Thyroid gland (tissue), 4 donors: ENCODE measurements at regions not wholly inside any gene's neighbourhood (a gene's known extent, or its start where the extent isn't known, plus 50 kb on each side); places are given as distances from the start of the nearest gene placed in this dataset.
A peak's percentile ranks its signal among the peaks of the same experiment; 100 is the strongest.

Experiments
- DNase-seq, 2 donors: peaks; one replicate each; pipeline ENCODE4 v3.0.0-alpha.2; 2019
- H3K27ac ChIP-seq, 3 donors: fragments of 200-600 bp; sonication (generic); 1 replicate in 2 of 3; 2 replicates in 1 of 3; pipeline ENCODE4 v1.5.1; 2016 to 2019; ENCODE audit warnings: mild to moderate bottlenecking in 1 of 3, moderate library complexity in 1 of 3
- H3K27me3 ChIP-seq: fragments of 200-600 bp; sonication (generic); one replicate; pipeline ENCODE4 v1.5.1; 2019
- H3K36me3 ChIP-seq, 2 donors: fragments of 200-600 bp; sonication (generic); one replicate each; pipeline ENCODE4 v1.5.1; 2016 to 2019
- H3K4me1 ChIP-seq, 2 donors: fragments of 200-600 bp; sonication (generic); one replicate each; pipeline ENCODE4 v1.5.1; 2017 to 2019
- H3K4me3 ChIP-seq, 3 donors: fragments of 200-600 bp; sonication (generic); replicated peaks in 1 of 3; 1 replicate in 2 of 3; 2 replicates in 1 of 3; pipeline ENCODE4 v1.5.1; 2016; ENCODE audit warnings: mild to moderate bottlenecking in 1 of 3
- H3K9me3 ChIP-seq: fragments of 200-600 bp; sonication (generic); one replicate; pipeline ENCODE4 v1.5.1; 2017
- POLR2A ChIP-seq, 2 donors: fragments of 450-650 bp; IDR thresholded peaks; one replicate each; pipeline ENCODE4 v1.6.1; 2017; ENCODE audit warnings: antibody characterized with exemption in 2 of 2, mild to moderate bottlenecking in 2 of 2, moderate library complexity in 1 of 2
- WGBS, 2 donors: methylation state at CpG; one replicate each; pipeline ENCODE4 v1.1.5; 2017; 5-methylcytosine and 5-hydroxymethylcytosine counted together
- intact Hi-C: fragments of 100-400 bp; cut with DNase I; formaldehyde crosslinking; loops from one replicate; pipeline ENCODE4 v1.15.1; 2023
- TF ChIP-seq, protein P1 (sequence below), 6 experiments: fragments of 200-600 bp in 3 of 6; fragments of 450-650 bp in 3 of 6; sonication (generic) in 3 of 6; IDR thresholded peaks; one replicate each; pipeline ENCODE4 v1.5.1; 2016 to 2019; ENCODE audit warnings: antibody characterized with exemption in 6 of 6, mild to moderate bottlenecking in 2 of 6, inconsistent platforms in 1 of 6, moderate library complexity in 1 of 6

GRCh38 chr2:58428096-58429013 lies 187.2 kb upstream of the FANCL start:
- peak overlapping the region in 2 of 3 donors; percentile 16 to 24 for H3K4me3 ChIP-seq
- no peaks in the 10 kb centered on the region for H3K9me3 ChIP-seq
- no peak overlapping the region for H3K27ac ChIP-seq
- peak; percentile 25 to 38 for DNase-seq
- WGBS, 2 donors = 1 to 2% methylated on average over 41 of the region's 76 CpGs
- peaks cover 5 to 7% of the 10 kb centered on the region in 2 donors for H3K4me1 ChIP-seq
- no peaks in the 10 kb centered on the region for H3K27me3 ChIP-seq
- H3K36me3 ChIP-seq = no peaks in the 10 kb centered on the region
- intact Hi-C loops = no loop called here
- TF ChIP-seq, protein P1, sequence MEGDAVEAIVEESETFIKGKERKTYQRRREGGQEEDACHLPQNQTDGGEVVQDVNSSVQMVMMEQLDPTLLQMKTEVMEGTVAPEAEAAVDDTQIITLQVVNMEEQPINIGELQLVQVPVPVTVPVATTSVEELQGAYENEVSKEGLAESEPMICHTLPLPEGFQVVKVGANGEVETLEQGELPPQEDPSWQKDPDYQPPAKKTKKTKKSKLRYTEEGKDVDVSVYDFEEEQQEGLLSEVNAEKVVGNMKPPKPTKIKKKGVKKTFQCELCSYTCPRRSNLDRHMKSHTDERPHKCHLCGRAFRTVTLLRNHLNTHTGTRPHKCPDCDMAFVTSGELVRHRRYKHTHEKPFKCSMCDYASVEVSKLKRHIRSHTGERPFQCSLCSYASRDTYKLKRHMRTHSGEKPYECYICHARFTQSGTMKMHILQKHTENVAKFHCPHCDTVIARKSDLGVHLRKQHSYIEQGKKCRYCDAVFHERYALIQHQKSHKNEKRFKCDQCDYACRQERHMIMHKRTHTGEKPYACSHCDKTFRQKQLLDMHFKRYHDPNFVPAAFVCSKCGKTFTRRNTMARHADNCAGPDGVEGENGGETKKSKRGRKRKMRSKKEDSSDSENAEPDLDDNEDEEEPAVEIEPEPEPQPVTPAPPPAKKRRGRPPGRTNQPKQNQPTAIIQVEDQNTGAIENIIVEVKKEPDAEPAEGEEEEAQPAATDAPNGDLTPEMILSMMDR (IDR thresholded peaks at IDR 0.05) = no peak
- TF ChIP-seq POLR2A (IDR thresholded peaks at IDR 0.05) = no peak

DNA sequence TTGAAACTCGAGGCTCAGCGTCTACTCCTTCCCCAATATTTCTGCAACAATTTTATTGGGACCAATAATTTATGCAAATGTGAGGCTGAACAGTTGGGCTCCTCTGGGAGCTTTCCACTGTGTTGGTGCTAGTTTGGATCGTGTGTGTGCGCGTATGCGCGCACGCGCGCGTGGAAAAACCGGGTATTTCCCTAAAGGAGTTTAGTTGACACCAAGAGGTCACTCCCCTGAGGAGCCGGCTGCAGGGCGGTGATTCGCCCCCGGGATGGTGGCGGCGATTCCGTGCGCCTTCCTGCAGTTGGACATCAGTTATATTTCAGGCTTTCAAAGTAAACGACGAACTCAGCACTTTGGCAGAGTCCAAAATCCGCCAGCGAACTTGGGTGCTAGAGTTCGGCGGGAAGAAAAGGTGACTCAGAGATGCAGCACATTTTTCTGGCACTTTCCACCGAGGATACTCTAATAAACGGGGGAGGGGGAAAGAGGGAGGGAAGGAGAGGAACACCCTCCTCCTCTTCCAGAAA lies 186.5 kb upstream of the FANCL start:
- WGBS, 2 donors = 0 to 1% methylated on average over 28 of the region's 28 CpGs
- peak; percentile 49 to 53 for DNase-seq
- Histone ChIP-seq H3K4me1 (peaks cover 5 to 7% of the 10 kb centered on the region in 2 donors), H3K36me3 (no peaks in the 10 kb centered on the region), H3K9me3 (no peaks in the 10 kb centered on the region), H3K4me3 (peak overlapping the region in 2 of 3 donors; percentile 16 to 24), H3K27me3 (no peaks in the 10 kb centered on the region), H3K27ac (no peak overlapping the region)
- TF ChIP-seq POLR2A (IDR thresholded peaks at IDR 0.05) = no peak
- TF ChIP-seq, protein P1 (IDR thresholded peaks at IDR 0.05) = no peak
- intact Hi-C loops = no loop called here

- Histone ChIP-seq H3K27ac (no peak overlapping the region), H3K27me3 (no peaks in the 10 kb centered on the region), H3K9me3 (no peaks in the 10 kb centered on the region), H3K4me1 (peaks cover 5 to 7% of the 10 kb centered on the region in 2 donors), H3K4me3 (no peak overlapping the region), H3K36me3 (no peaks in the 10 kb centered on the region)
- TF ChIP-seq, protein P1 (IDR thresholded peaks at IDR 0.05) = no peak
- TF ChIP-seq POLR2A (IDR thresholded peaks at IDR 0.05) = no peak
- 95 to 97% methylated on average over 1 of the region's 1 CpG for WGBS, 2 donors
- intact Hi-C loops = no loop called here
- no peak for DNase-seq
Observed at GRCh38 chr2:58425368-58425767, 184.2 kb upstream of the FANCL start.

DNA sequence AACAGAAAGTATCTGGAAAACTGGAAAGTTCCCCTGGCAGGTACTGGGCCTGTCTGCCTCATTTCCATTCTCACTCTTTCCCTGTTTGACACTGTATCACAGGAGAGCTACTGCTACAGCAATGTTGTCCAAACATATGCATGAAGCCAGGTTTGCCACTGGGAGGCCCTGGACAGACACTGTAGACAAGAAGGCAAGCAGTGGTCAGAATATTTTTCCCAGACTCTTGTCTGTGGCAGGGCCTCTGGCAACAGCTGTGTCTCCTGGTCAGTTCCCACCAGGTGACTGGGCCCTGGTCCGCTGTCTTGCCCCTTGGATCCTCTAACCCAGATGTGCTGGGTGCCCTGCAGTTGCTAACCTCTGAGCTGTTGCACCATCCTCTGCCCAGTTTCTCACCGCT lies 178.9 kb upstream of the FANCL start:
- Histone ChIP-seq H3K4me3 (no peak overlapping the region), H3K9me3 (no peaks in the 10 kb centered on the region), H3K27me3 (no peaks in the 10 kb centered on the region), H3K4me1 (no peaks in the 10 kb centered on the region), H3K27ac (no peak overlapping the region), H3K36me3 (no peaks in the 10 kb centered on the region)
- no peak for TF ChIP-seq POLR2A (IDR thresholded peaks at IDR 0.05)
- TF ChIP-seq, protein P1 (IDR thresholded peaks at IDR 0.05) = no peak
- DNase-seq = no peak
- intact Hi-C loops = no loop called here
- 97 to 98% methylated on average over 2 of the region's 2 CpGs for whole genome bisulfite sequencing, 2 donors

- TF ChIP-seq, protein P1 (IDR thresholded peaks at IDR 0.05) = no peak
- no peak for TF ChIP-seq POLR2A (IDR thresholded peaks at IDR 0.05)
- no peak for DNase-seq
- Histone ChIP-seq H3K9me3 (no peaks in the 10 kb centered on the region), H3K4me3 (no peak overlapping the region), H3K27me3 (no peaks in the 10 kb centered on the region), H3K36me3 (no peaks in the 10 kb centered on the region), H3K4me1 (no peaks in the 10 kb centered on the region), H3K27ac (no peak overlapping the region)
- 94 to 96% methylated on average over 3 of the region's 3 CpGs for WGBS, 2 donors
- intact Hi-C loops = no loop called here
Observed at GRCh38 chr2:58416696-58417095, 175.6 kb upstream of the FANCL start.
